HepG2 (cell line): ENCODE measurements at regions not wholly inside any gene's neighbourhood (a gene's known extent, or its start where the extent isn't known, plus 50 kb on each side); places are given as distances from the start of the nearest gene placed in this dataset.

Source experiments
- BCL6 ChIP-seq: IDR thresholded peaks from 2 replicates; pipeline ENCODE4 v1.6.1; 2016; ENCODE audit warnings: missing genetic modification reagents, missing compliant biosample characterization
- HDAC6 ChIP-seq: fragments of 200-600 bp; sonication (generic); IDR thresholded peaks from 2 replicates; pipeline ENCODE4 v1.7.0; 2017; ENCODE audit warnings: mild to moderate bottlenecking, antibody characterized with exemption, low read length, low read depth
- HES4 ChIP-seq: sonication (generic); formaldehyde crosslinking; IDR thresholded peaks from 2 replicates; pipeline ENCODE4 v1.9.0; 2021; ENCODE audit warnings: mild to moderate bottlenecking, missing genetic modification reagents, borderline replicate concordance
- KDM6A ChIP-seq: IDR thresholded peaks from 2 replicates; pipeline ENCODE4 v1.6.1; 2016; ENCODE audit warnings: low read depth
- LCORL ChIP-seq, 2 experiments: fragments of 450-650 bp in 1 of 2; sonication (generic) in 1 of 2; formaldehyde crosslinking in 1 of 2; IDR thresholded peaks; 2 replicates each; pipeline versions ENCODE4 v1.5.0 to v1.6.1; 2017 to 2020; ENCODE audit warnings: antibody characterized with exemption in 1 of 2, missing genetic modification reagents in 1 of 2
- MEIS2 ChIP-seq: sonication (generic); formaldehyde crosslinking; IDR thresholded peaks from 2 replicates; pipeline ENCODE4 v1.9.0; 2021; ENCODE audit warnings: mild to moderate bottlenecking, missing genetic modification reagents
- MIER3 ChIP-seq: IDR thresholded peaks from 2 replicates; pipeline ENCODE4 v1.6.1; 2016; ENCODE audit warnings: missing compliant biosample characterization, borderline replicate concordance
- NR3C1 ChIP-seq: sonication (generic); formaldehyde crosslinking; IDR thresholded peaks from 2 replicates; pipeline ENCODE4 v1.4.0; 2020; ENCODE audit warnings: missing genetic modification reagents
- POLR2A ChIP-seq, 2 experiments: IDR thresholded peaks; 2 replicates each; pipeline ENCODE4 v1.6.1; 2011; ENCODE audit warnings: low read depth in 2 of 2, low read length in 2 of 2, mild to moderate bottlenecking in 1 of 2, moderate library complexity in 1 of 2; ENCODE audit not compliant: insufficient read depth in 1 of 2
- SALL2 ChIP-seq: sonication (generic); formaldehyde crosslinking; IDR thresholded peaks from 2 replicates; pipeline ENCODE4 v1.8.1; 2023; ENCODE audit warnings: mild to moderate bottlenecking, missing genetic modification reagents, inconsistent platforms
- SOX6 ChIP-seq, 2 experiments: fragments of 450-650 bp in 1 of 2; sonication (generic) in 1 of 2; formaldehyde crosslinking in 1 of 2; IDR thresholded peaks; 2 replicates each; pipeline versions ENCODE4 v1.4.0 to v1.6.1; 2017 to 2020; ENCODE audit warnings: antibody characterized with exemption in 1 of 2, mild to moderate bottlenecking in 1 of 2, missing genetic modification reagents in 1 of 2
- TAF1 ChIP-seq: sonication (generic); formaldehyde crosslinking; IDR thresholded peaks from 2 replicates; pipeline ENCODE4 v1.4.0; 2020; ENCODE audit warnings: missing genetic modification reagents
- TARDBP ChIP-seq: sonication (generic); formaldehyde crosslinking; IDR thresholded peaks from 2 replicates; pipeline ENCODE4 v1.8.0; 2022; ENCODE audit warnings: mild to moderate bottlenecking, missing genetic modification reagents
- ZBTB38 ChIP-seq: sonication (generic); formaldehyde crosslinking; IDR thresholded peaks from 2 replicates; pipeline ENCODE4 v1.5.1; 2020; ENCODE audit warnings: mild to moderate bottlenecking, missing genetic modification reagents
- ZBTB7B ChIP-seq: sonication (generic); formaldehyde crosslinking; IDR thresholded peaks from 2 replicates; pipeline ENCODE4 v1.4.0; 2020; ENCODE audit warnings: missing genetic modification reagents
- ZNF256 ChIP-seq: sonication (generic); formaldehyde crosslinking; conservative IDR thresholded peaks from 2 replicates; pipeline ENCODE4 v1.4.0; 2020; ENCODE audit warnings: missing genetic modification reagents
- ZNF713 ChIP-seq: sonication (generic); formaldehyde crosslinking; IDR thresholded peaks from 2 replicates; pipeline ENCODE4 v1.4.0; 2020; ENCODE audit warnings: mild to moderate bottlenecking, missing genetic modification reagents
- ZNF772 ChIP-seq: sonication (generic); formaldehyde crosslinking; IDR thresholded peaks from 2 replicates; pipeline ENCODE4 v1.5.0; 2020; ENCODE audit warnings: mild to moderate bottlenecking, missing genetic modification reagents
- ZNF788 ChIP-seq: sonication (generic); formaldehyde crosslinking; IDR thresholded peaks from 2 replicates; pipeline ENCODE4 v1.5.0; 2020; ENCODE audit warnings: mild to moderate bottlenecking, missing genetic modification reagents, borderline replicate concordance
- ZNF792 ChIP-seq: IDR thresholded peaks from 2 replicates; pipeline ENCODE4 v1.6.1; 2016
- ZSCAN25 ChIP-seq: sonication (generic); formaldehyde crosslinking; IDR thresholded peaks from 2 replicates; pipeline ENCODE4 v1.8.0; 2022; ENCODE audit warnings: mild to moderate bottlenecking, missing genetic modification reagents
- ZSCAN30 ChIP-seq: sonication (generic); formaldehyde crosslinking; IDR thresholded peaks from 2 replicates; pipeline ENCODE4 v1.5.0; 2020; ENCODE audit warnings: mild to moderate bottlenecking, missing genetic modification reagents
- TF ChIP-seq, protein P1 (sequence below): sonication (generic); formaldehyde crosslinking; IDR thresholded peaks from 2 replicates; pipeline ENCODE4 v1.4.0; 2020; ENCODE audit warnings: missing genetic modification reagents
- TF ChIP-seq, protein P2 (sequence below): IDR thresholded peaks from 2 replicates; pipeline ENCODE4 v1.6.1; 2016; ENCODE audit warnings: low read depth, control low read depth
- TF ChIP-seq, protein P3 (sequence below): sonication (generic); formaldehyde crosslinking; IDR thresholded peaks from 2 replicates; pipeline ENCODE4 v1.4.0; 2020; ENCODE audit warnings: mild to moderate bottlenecking, missing genetic modification reagents
- TF ChIP-seq, protein P4 (sequence below): sonication (generic); formaldehyde crosslinking; IDR thresholded peaks from 2 replicates; pipeline ENCODE4 v1.8.1; 2022; ENCODE audit warnings: mild to moderate bottlenecking, missing genetic modification reagents

DNA sequence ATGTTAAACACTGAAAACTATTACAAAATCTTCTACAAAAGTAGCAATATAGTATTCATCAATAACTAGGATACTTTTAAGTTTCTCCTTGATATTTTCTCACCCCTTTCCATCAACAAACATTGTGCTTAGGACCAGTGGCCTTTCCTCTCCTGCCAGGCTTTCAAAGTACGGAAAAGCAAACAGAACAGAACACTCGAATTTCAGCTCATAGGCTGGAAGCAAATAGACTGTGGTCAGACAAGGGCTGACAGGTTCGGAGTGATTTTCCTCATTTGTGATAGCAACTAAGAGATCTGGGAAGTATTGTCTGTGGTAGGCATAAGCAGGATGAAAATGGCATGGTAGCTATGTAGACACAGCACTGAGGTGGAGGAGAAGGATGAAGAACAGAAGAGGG is 68.6 kb upstream of the SORBS2 start (continued):
- TF ChIP-seq NR3C1 (CRISPR knock-in tag) (no peak), ZNF792 (CRISPR knock-in tag) (no peak), LCORL (IDR thresholded peaks at IDR 0.05) (no peak), LCORL (CRISPR knock-in tag; IDR thresholded peaks at IDR 0.05) (no peak), SOX6 (IDR thresholded peaks at IDR 0.05) (no peak), SOX6 (CRISPR knock-in tag; IDR thresholded peaks at IDR 0.05) (0 out of 2 replicates have a peak, but pooled peaks have one; percentile 18), KDM6A (CRISPR knock-in tag) (no peak), HES4 (CRISPR knock-in tag) (no peak), POLR2A (IDR thresholded peaks at IDR 0.05; ENCODE audit: insufficient read depth in 1 of 2, low read depth in 2 of 2, low read length in 2 of 2) (no peak), ZSCAN25 (CRISPR knock-in tag) (no peak), TARDBP (CRISPR knock-in tag) (no peak), BCL6 (0 out of 2 replicates have a peak, but pooled peaks have one; percentile 23), ZSCAN30 (CRISPR knock-in tag) (no peak), ZNF713 (no peak), SALL2 (no peak), TAF1 (CRISPR knock-in tag) (no peak), HDAC6 (no peak), ZNF256 (CRISPR knock-in tag) (no peak), ZBTB7B (CRISPR knock-in tag) (no peak), MEIS2 (0 out of 2 replicates have a peak, but pooled peaks have one; percentile 33), ZNF772 (no peak), ZNF788 (CRISPR knock-in tag) (no peak), ZBTB38 (CRISPR knock-in tag) (no peak), MIER3 (CRISPR knock-in tag) (no peak)
- TF ChIP-seq, protein P1, sequence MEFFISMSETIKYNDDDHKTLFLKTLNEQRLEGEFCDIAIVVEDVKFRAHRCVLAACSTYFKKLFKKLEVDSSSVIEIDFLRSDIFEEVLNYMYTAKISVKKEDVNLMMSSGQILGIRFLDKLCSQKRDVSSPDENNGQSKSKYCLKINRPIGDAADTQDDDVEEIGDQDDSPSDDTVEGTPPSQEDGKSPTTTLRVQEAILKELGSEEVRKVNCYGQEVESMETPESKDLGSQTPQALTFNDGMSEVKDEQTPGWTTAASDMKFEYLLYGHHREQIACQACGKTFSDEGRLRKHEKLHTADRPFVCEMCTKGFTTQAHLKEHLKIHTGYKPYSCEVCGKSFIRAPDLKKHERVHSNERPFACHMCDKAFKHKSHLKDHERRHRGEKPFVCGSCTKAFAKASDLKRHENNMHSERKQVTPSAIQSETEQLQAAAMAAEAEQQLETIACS = no peak
- TF ChIP-seq, protein P2, sequence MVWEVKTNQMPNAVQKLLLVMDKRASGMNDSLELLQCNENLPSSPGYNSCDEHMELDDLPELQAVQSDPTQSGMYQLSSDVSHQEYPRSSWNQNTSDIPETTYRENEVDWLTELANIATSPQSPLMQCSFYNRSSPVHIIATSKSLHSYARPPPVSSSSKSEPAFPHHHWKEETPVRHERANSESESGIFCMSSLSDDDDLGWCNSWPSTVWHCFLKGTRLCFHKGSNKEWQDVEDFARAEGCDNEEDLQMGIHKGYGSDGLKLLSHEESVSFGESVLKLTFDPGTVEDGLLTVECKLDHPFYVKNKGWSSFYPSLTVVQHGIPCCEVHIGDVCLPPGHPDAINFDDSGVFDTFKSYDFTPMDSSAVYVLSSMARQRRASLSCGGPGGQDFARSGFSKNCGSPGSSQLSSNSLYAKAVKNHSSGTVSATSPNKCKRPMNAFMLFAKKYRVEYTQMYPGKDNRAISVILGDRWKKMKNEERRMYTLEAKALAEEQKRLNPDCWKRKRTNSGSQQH (CRISPR knock-in tag) = no peak
- TF ChIP-seq, protein P3, sequence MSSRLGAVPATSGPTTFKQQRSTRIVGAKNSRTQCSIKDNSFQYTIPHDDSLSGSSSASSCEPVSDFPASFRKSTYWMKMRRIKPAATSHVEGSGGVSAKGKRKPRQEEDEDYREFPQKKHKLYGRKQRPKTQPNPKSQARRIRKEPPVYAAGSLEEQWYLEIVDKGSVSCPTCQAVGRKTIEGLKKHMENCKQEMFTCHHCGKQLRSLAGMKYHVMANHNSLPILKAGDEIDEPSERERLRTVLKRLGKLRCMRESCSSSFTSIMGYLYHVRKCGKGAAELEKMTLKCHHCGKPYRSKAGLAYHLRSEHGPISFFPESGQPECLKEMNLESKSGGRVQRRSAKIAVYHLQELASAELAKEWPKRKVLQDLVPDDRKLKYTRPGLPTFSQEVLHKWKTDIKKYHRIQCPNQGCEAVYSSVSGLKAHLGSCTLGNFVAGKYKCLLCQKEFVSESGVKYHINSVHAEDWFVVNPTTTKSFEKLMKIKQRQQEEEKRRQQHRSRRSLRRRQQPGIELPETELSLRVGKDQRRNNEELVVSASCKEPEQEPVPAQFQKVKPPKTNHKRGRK (CRISPR knock-in tag) = 0 out of 2 replicates have a peak, but pooled peaks have one; percentile 46
- TF ChIP-seq, protein P4, sequence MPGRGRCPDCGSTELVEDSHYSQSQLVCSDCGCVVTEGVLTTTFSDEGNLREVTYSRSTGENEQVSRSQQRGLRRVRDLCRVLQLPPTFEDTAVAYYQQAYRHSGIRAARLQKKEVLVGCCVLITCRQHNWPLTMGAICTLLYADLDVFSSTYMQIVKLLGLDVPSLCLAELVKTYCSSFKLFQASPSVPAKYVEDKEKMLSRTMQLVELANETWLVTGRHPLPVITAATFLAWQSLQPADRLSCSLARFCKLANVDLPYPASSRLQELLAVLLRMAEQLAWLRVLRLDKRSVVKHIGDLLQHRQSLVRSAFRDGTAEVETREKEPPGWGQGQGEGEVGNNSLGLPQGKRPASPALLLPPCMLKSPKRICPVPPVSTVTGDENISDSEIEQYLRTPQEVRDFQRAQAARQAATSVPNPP (CRISPR knock-in tag) = no peak
